ENCODE measurements at regions not wholly inside any gene's neighbourhood (a gene's known extent, or its start where the extent isn't known, plus 50 kb on each side); places are given as distances from the start of the nearest gene placed in this dataset.

DNA sequence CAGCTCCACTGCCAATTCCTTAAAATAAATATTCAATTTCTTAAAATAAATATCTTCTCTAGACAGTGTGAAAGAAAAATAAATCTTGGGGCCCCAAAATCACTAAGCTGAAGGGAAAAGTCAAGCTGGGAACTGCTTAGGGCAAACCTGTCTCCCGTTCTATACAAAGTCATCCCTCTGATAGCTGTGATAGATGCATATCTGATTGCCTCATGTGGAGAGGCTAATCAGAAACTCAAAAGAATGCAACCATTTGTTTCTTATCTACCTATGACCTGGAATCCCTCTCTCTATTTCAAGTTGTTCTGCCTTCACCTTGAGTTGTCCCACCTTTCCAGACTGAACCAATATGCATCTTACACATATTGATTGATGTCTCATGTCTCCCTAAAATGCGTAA is 889.8 kb downstream of the TRHDE start:
- H3K36me3 ChIP-seq (ENCODE audit: control insufficient read depth, low read length) = no peaks in the 10 kb centered on the region
- H3K4me1 ChIP-seq (ENCODE audit: control insufficient read depth, low read length) = no peaks in the 10 kb centered on the region
- no peaks in the 10 kb centered on the region for H3K9me3 ChIP-seq (ENCODE audit: control insufficient read depth, insufficient read depth, low read length)
- no peaks in the 10 kb centered on the region for H3F3A ChIP-seq (ENCODE audit: control insufficient read depth, insufficient read depth)
- H3K4me2 ChIP-seq (ENCODE audit: low read length) = no peak overlapping the region
- H3K27me3 ChIP-seq (ENCODE audit: control insufficient read depth, low read length) = no peaks in the 10 kb centered on the region
- H3K27ac ChIP-seq (ENCODE audit: low read depth, low read length) = no peak overlapping the region
- H3K4me3 ChIP-seq (ENCODE audit: low read length) = no peak overlapping the region
- H4K20me1 ChIP-seq (ENCODE audit: control insufficient read depth, insufficient read depth, low read depth, low read length) = no peaks in the 10 kb centered on the region
- TF ChIP-seq CTCF (IDR thresholded peaks at IDR 0.05; ENCODE audit: low read depth, low read length, poor library complexity, severe bottlenecking) (no peak), EZH2phosphoT487 (IDR thresholded peaks at IDR 0.05; ENCODE audit: borderline replicate concordance, low read length) (no peak)
- no peaks in the 10 kb centered on the region for H3K79me2 ChIP-seq (ENCODE audit: control insufficient read depth, low read length)
- H3K9me2 ChIP-seq (replicated peaks; ENCODE audit: control insufficient read depth, low read length) = no peaks in the 10 kb centered on the region

GRCh38 chr12:73180734-73181133 is 908.6 kb downstream of the TRHDE start:
- Histone ChIP-seq H3K9me2 (replicated peaks; ENCODE audit: control insufficient read depth, low read length) (no peaks in the 10 kb centered on the region), H3K79me2 (ENCODE audit: control insufficient read depth, low read length) (no peaks in the 10 kb centered on the region), H3F3A (ENCODE audit: control insufficient read depth, insufficient read depth) (no peaks in the 10 kb centered on the region), H3K27ac (ENCODE audit: low read depth, low read length) (no peak overlapping the region), H3K36me3 (ENCODE audit: control insufficient read depth, low read length) (no peaks in the 10 kb centered on the region), H3K4me1 (ENCODE audit: control insufficient read depth, low read length) (no peaks in the 10 kb centered on the region), H3K9me3 (ENCODE audit: control insufficient read depth, insufficient read depth, low read length) (peaks cover 4% of the 10 kb centered on the region; the same call in 1 of the 2 replicates), H4K20me1 (ENCODE audit: control insufficient read depth, insufficient read depth, low read depth, low read length) (no peaks in the 10 kb centered on the region), H3K27me3 (ENCODE audit: control insufficient read depth, low read length) (no peaks in the 10 kb centered on the region), H3K4me3 (ENCODE audit: low read length) (no peak overlapping the region), H3K4me2 (ENCODE audit: low read length) (no peak overlapping the region)
- TF ChIP-seq EZH2phosphoT487 (IDR thresholded peaks at IDR 0.05; ENCODE audit: borderline replicate concordance, low read length) = no peak
- TF ChIP-seq CTCF (IDR thresholded peaks at IDR 0.05; ENCODE audit: low read depth, low read length, poor library complexity, severe bottlenecking) = no peak

DNA sequence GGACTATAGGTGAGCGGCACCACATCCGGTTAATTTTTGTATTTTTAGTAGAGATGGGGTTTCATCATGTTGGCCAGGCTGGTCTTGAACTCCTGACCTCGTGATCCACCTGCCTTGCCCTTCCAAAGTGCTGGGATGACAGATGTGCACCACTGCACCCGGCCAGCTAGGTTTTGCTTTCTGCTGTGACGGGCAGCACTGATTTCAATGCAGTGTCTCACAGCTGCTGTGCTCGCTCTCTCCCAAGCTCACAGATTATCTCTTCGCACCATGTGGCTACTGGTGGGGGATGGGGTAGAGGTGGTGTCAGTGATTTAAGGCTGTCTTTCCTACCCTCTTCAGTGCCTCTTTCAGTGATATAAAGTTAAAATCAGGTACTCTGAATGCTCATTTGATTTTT is 909.1 kb downstream of the TRHDE start:
- no peaks in the 10 kb centered on the region for H3K79me2 ChIP-seq (ENCODE audit: control insufficient read depth, low read length)
- no peaks in the 10 kb centered on the region for H4K20me1 ChIP-seq (ENCODE audit: control insufficient read depth, insufficient read depth, low read depth, low read length)
- H3K4me2 ChIP-seq (ENCODE audit: low read length) = no peak overlapping the region
- H3K9me3 ChIP-seq (ENCODE audit: control insufficient read depth, insufficient read depth, low read length) = peaks cover 4% of the 10 kb centered on the region; the same call in 1 of the 2 replicates
- no peak overlapping the region for H3K27ac ChIP-seq (ENCODE audit: low read depth, low read length)
- H3K9me2 ChIP-seq (replicated peaks; ENCODE audit: control insufficient read depth, low read length) = no peaks in the 10 kb centered on the region
- TF ChIP-seq EZH2phosphoT487 (IDR thresholded peaks at IDR 0.05; ENCODE audit: borderline replicate concordance, low read length) (no peak), CTCF (IDR thresholded peaks at IDR 0.05; ENCODE audit: low read depth, low read length, poor library complexity, severe bottlenecking) (no peak)
- H3F3A ChIP-seq (ENCODE audit: control insufficient read depth, insufficient read depth) = no peaks in the 10 kb centered on the region
- no peak overlapping the region for H3K4me3 ChIP-seq (ENCODE audit: low read length)
- H3K27me3 ChIP-seq (ENCODE audit: control insufficient read depth, low read length) = no peaks in the 10 kb centered on the region
- H3K4me1 ChIP-seq (ENCODE audit: control insufficient read depth, low read length) = no peaks in the 10 kb centered on the region
- H3K36me3 ChIP-seq (ENCODE audit: control insufficient read depth, low read length) = no peaks in the 10 kb centered on the region

DNA sequence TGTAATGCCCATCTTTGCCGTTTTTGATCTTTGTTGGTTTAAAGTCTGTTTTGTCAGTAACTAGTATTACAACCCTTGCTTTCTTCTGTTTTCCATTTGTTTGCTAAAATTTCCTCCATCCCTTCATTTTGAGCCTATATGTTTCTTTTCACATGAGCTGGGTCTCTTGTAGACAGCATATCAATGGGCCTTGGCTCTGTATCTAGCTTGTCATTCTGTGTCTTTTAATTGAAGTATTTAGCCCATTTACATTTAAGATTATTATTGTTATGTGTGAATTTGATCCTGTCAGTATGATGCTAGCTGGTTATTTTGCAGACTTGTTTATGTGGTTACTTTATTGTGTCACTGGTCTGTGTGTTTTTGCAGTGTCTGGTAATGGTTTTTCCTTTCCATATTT is 913.2 kb downstream of the TRHDE start:
- Histone ChIP-seq H4K20me1 (ENCODE audit: control insufficient read depth, insufficient read depth, low read depth, low read length) (no peaks in the 10 kb centered on the region), H3K9me2 (replicated peaks; ENCODE audit: control insufficient read depth, low read length) (no peaks in the 10 kb centered on the region), H3K36me3 (ENCODE audit: control insufficient read depth, low read length) (no peaks in the 10 kb centered on the region), H3K4me3 (ENCODE audit: low read length) (no peak overlapping the region), H3F3A (ENCODE audit: control insufficient read depth, insufficient read depth) (no peaks in the 10 kb centered on the region), H3K27me3 (ENCODE audit: control insufficient read depth, low read length) (no peaks in the 10 kb centered on the region), H3K9me3 (ENCODE audit: control insufficient read depth, insufficient read depth, low read length) (peaks cover 4% of the 10 kb centered on the region; the same call in 1 of the 2 replicates), H3K4me2 (ENCODE audit: low read length) (no peak overlapping the region), H3K4me1 (ENCODE audit: control insufficient read depth, low read length) (no peaks in the 10 kb centered on the region), H3K27ac (ENCODE audit: low read depth, low read length) (no peak overlapping the region), H3K79me2 (ENCODE audit: control insufficient read depth, low read length) (no peaks in the 10 kb centered on the region)
- no peak for TF ChIP-seq EZH2phosphoT487 (IDR thresholded peaks at IDR 0.05; ENCODE audit: borderline replicate concordance, low read length)
- no peak for TF ChIP-seq CTCF (IDR thresholded peaks at IDR 0.05; ENCODE audit: low read depth, low read length, poor library complexity, severe bottlenecking)

All from DOHH2 (cell line).